Spleen (tissue), 11 donors: ENCODE measurements at regions not wholly inside any gene's neighbourhood (a gene's known extent, or its start where the extent isn't known, plus 50 kb on each side); places are given as distances from the start of the nearest gene placed in this dataset.

Experiments
- DNase-seq: peaks from one replicate; pipeline ENCODE4 v3.0.0-alpha.2; 2020
- H3K27ac ChIP-seq, 8 donors: fragments of 200-600 bp; sonication (generic) in 7 of 8; 1 replicate in 4 of 8; 2 replicates in 4 of 8; pipeline versions ENCODE4 v1.5.0 to v1.8.0; 2016 to 2021; ENCODE audit warnings: inconsistent platforms in 4 of 8, mild to moderate bottlenecking in 4 of 8, moderate library complexity in 1 of 8
- H3K27me3 ChIP-seq, 7 donors: fragments of 200-600 bp; sonication (generic) in 6 of 7; replicated peaks in 1 of 7; 1 replicate in 4 of 7; 2 replicates in 3 of 7; pipeline versions ENCODE4 v1.5.0 to v1.8.0; 2016 to 2021; ENCODE audit warnings: inconsistent platforms in 3 of 7, mild to moderate bottlenecking in 1 of 7
- H3K36me3 ChIP-seq, 6 donors: fragments of 200-600 bp; sonication (generic) in 5 of 6; 1 replicate in 4 of 6; 2 replicates in 2 of 6; pipeline versions ENCODE4 v1.5.0 to v1.8.0; 2016 to 2021; ENCODE audit warnings: inconsistent platforms in 2 of 6
- H3K4me1 ChIP-seq, 6 donors: fragments of 200-600 bp; sonication (generic) in 5 of 6; 1 replicate in 3 of 6; 2 replicates in 3 of 6; pipeline versions ENCODE4 v1.5.0 to v1.8.0; 2016 to 2021; ENCODE audit warnings: inconsistent platforms in 3 of 6
- H3K4me3 ChIP-seq, 8 donors: fragments of 200-600 bp; sonication (generic) in 7 of 8; 1 replicate in 4 of 8; 2 replicates in 4 of 8; pipeline versions ENCODE4 v1.5.0 to v1.8.0; 2016 to 2021; ENCODE audit warnings: inconsistent platforms in 4 of 8, mild to moderate bottlenecking in 4 of 8, moderate library complexity in 2 of 8
- H3K9me3 ChIP-seq, 8 donors: fragments of 200-600 bp; sonication (generic) in 7 of 8; 1 replicate in 4 of 8; 2 replicates in 4 of 8; pipeline versions ENCODE4 v1.5.0 to v1.8.0; 2016 to 2021; ENCODE audit warnings: inconsistent platforms in 4 of 8
- CTCF ChIP-seq, 11 experiments: fragments of 200-600 bp in 7 of 11; fragments of 450-650 bp in 4 of 11; sonication (generic) in 4 of 11; IDR thresholded peaks in 8 of 11; conservative IDR thresholded peaks in 3 of 11; 1 replicate in 7 of 11; 2 replicates in 4 of 11; pipeline versions ENCODE4 v1.4.0 to v1.8.0; 2016 to 2021; ENCODE audit warnings: antibody characterized with exemption in 11 of 11, inconsistent platforms in 4 of 11, mild to moderate bottlenecking in 1 of 11
- POLR2A ChIP-seq, 3 donors: fragments of 450-650 bp; IDR thresholded peaks; one replicate each; pipeline ENCODE4 v1.5.1; 2017; ENCODE audit warnings: antibody characterized with exemption in 3 of 3, mild to moderate bottlenecking in 1 of 3
- POLR2AphosphoS5 ChIP-seq, 3 donors: sonication (generic); formaldehyde crosslinking; IDR thresholded peaks; one replicate each; pipeline ENCODE4 v1.5.1; 2017; ENCODE audit warnings: antibody characterized with exemption in 3 of 3
- WGBS, 5 donors: extraction: QIAGEN DNeasy Blood & Tissue Kit in 3 of 5; methylation state at CpG; one replicate each; pipeline versions ENCODE4 v1.1.5 to v1.1.7; 2013 to 2018; 5-methylcytosine and 5-hydroxymethylcytosine counted together
- intact Hi-C: fragments of 100-400 bp; cut with DNase I; formaldehyde crosslinking; loops from one replicate; pipeline ENCODE4 v1.15.0; 2023; ENCODE audit warnings: low total_unique reads
- donor health status: healthy with polysubstance abuse.
- donor health status: DM: no; HTN: no; CAD: no; lungs with moderate emphysema.
- donor health status: DM: no; HTN: no; CAD: no.
- donor health status: Bipolar disorder and iron deficiency.
- donor health status: healthy.
- donor health status: DM: no; HTN: no; CAD: no.
- donor health status: DM: yes; HTN: yes; CAD: no.

GRCh38 chr2:239682518-239682917 lies 281.7 kb upstream of the HDAC4 start:
- Histone ChIP-seq H3K4me3 (no peak overlapping the region), H3K27ac (no peak overlapping the region), H3K9me3 (peaks cover 0 to 12% (median 3%) of the 10 kb centered on the region in 8 donors), H3K27me3 (peaks cover 0 to 31% (median 0%) of the 10 kb centered on the region in 7 donors), H3K36me3 (no peaks in the 10 kb centered on the region), H3K4me1 (no peaks in the 10 kb centered on the region)
- 83 to 93% (median 90%) methylated on average over 2 of the region's 2 CpGs for WGBS, 5 donors
- DNase-seq = no peak
- intact Hi-C loops = no loop called here
- no peak for TF ChIP-seq POLR2A (IDR thresholded peaks at IDR 0.05)
- no peak for TF ChIP-seq CTCF (IDR thresholded peaks at IDR 0.05 in 8 of 11, conservative IDR thresholded peaks at IDR 0.05 in 3 of 11)
- no peak for TF ChIP-seq POLR2AphosphoS5 (IDR thresholded peaks at IDR 0.05)

- H3K4me3 ChIP-seq = no peak overlapping the region
- intact Hi-C loops = no loop called here
- 86 to 100% (median 92%) methylated on average over 1 of the region's 1 CpG for WGBS, 5 donors
- H3K36me3 ChIP-seq = no peaks in the 10 kb centered on the region
- peaks cover 0 to 12% (median 3%) of the 10 kb centered on the region in 8 donors for H3K9me3 ChIP-seq
- no peak overlapping the region for H3K27ac ChIP-seq
- TF ChIP-seq POLR2AphosphoS5 (IDR thresholded peaks at IDR 0.05) = no peak
- TF ChIP-seq CTCF (IDR thresholded peaks at IDR 0.05 in 8 of 11, conservative IDR thresholded peaks at IDR 0.05 in 3 of 11) = no peak
- TF ChIP-seq POLR2A (IDR thresholded peaks at IDR 0.05) = no peak
- H3K27me3 ChIP-seq = peaks cover 0 to 10% (median 0%) of the 10 kb centered on the region in 7 donors
- no peak for DNase-seq
- H3K4me1 ChIP-seq = no peaks in the 10 kb centered on the region
Measured at GRCh38 chr2:239679755-239680154, 278.9 kb upstream of the HDAC4 start.

- DNase-seq = no peak
- TF ChIP-seq CTCF (IDR thresholded peaks at IDR 0.05 in 8 of 11, conservative IDR thresholded peaks at IDR 0.05 in 3 of 11) (no peak), POLR2A (IDR thresholded peaks at IDR 0.05) (no peak), POLR2AphosphoS5 (IDR thresholded peaks at IDR 0.05) (no peak)
- 91 to 97% (median 95%) methylated on average over 18 to 22 of the region's 22 CpGs for WGBS, 5 donors
- Histone ChIP-seq H3K9me3 (peaks cover 0 to 12% (median 3%) of the 10 kb centered on the region in 8 donors), H3K4me1 (no peaks in the 10 kb centered on the region), H3K36me3 (no peaks in the 10 kb centered on the region), H3K27ac (no peak overlapping the region), H3K4me3 (no peak overlapping the region), H3K27me3 (no peaks in the 10 kb centered on the region)
- intact Hi-C loops = no loop called here
Measured at GRCh38 chr2:239678666-239679296, 278.0 kb upstream of the HDAC4 start.

GRCh38 chr2:239678186-239678490 lies 277.3 kb upstream of the HDAC4 start:
- no peaks in the 10 kb centered on the region for H3K4me1 ChIP-seq
- no peak for TF ChIP-seq CTCF (IDR thresholded peaks at IDR 0.05 in 8 of 11, conservative IDR thresholded peaks at IDR 0.05 in 3 of 11)
- no peak for TF ChIP-seq POLR2AphosphoS5 (IDR thresholded peaks at IDR 0.05)
- no peak for TF ChIP-seq POLR2A (IDR thresholded peaks at IDR 0.05)
- 81 to 92% (median 87%) methylated on average over 7 to 8 of the region's 8 CpGs for WGBS, 5 donors
- no peak overlapping the region for H3K4me3 ChIP-seq
- intact Hi-C loops = no loop called here
- H3K9me3 ChIP-seq = peaks cover 0 to 11% (median 3%) of the 10 kb centered on the region in 8 donors
- H3K27me3 ChIP-seq = no peaks in the 10 kb centered on the region
- DNase-seq = no peak
- no peak overlapping the region for H3K27ac ChIP-seq
- H3K36me3 ChIP-seq = no peaks in the 10 kb centered on the region
